ENCODE measurements at regions not wholly inside any gene's neighbourhood (a gene's known extent, or its start where the extent isn't known, plus 50 kb on each side); places are given as distances from the start of the nearest gene placed in this dataset.

- Histone ChIP-seq H3K9me1 (ENCODE audit: control insufficient read depth, insufficient read depth, low read length) (no peaks in the 10 kb centered on the region), H3K9me3 (replicated peaks; ENCODE audit: control insufficient read depth, insufficient read depth, low read depth, low read length) (0 out of 2 replicates have a peak, but pooled peaks cover 1% of the 10 kb centered on the region), H3K9ac (ENCODE audit: insufficient read depth in 1 of 2, low read depth in 2 of 2, low read length in 2 of 2) (no peak overlapping the region), H2AFZ (ENCODE audit: low read depth, low read length) (no peak overlapping the region), H3K27me3 (ENCODE audit: control insufficient read depth in 2 of 2, insufficient read depth in 2 of 2, low read length in 2 of 2) (no peaks in the 10 kb centered on the region), H3K79me2 (ENCODE audit: control insufficient read depth, insufficient read depth, low read length) (no peaks in the 10 kb centered on the region), H3K4me1 (replicated peaks in 1 of 2; ENCODE audit: control insufficient read depth in 2 of 2, insufficient read depth in 2 of 2, low read length in 2 of 2) (no peaks in the 10 kb centered on the region), H3K4me2 (ENCODE audit: insufficient read depth, low read length) (no peak overlapping the region), H4K20me1 (replicated peaks; ENCODE audit: control insufficient read depth, insufficient read depth, low read length) (no peaks in the 10 kb centered on the region), H3K4me3 (no peak overlapping the region), H3K36me3 (ENCODE audit: control insufficient read depth, insufficient read depth, low read length) (no peaks in the 10 kb centered on the region), H3K27ac (ENCODE audit: extremely low read depth, low read depth, low read length) (no peak overlapping the region)
- TF ChIP-seq TSC22D4 (tag; IDR thresholded peaks at IDR 0.05) (no peak), VEZF1 (CRISPR knock-in tag; IDR thresholded peaks at IDR 0.05) (no peak)
- intact Hi-C loops (cut with micrococcal nuclease) (no loop called here), in situ Hi-C loops (cut with MboI) (no loop called here)
- WGBS (ENCODE audit: insufficient coverage, low coverage, missing lambda C conversion rate): 0% methylated on average over 3 of the region's 3 CpGs
- CTCF ChIA-PET (ENCODE audit: low intra/inter-chr PET ratio): no interaction called here
- no peak for FAIRE-seq
- BruUV-seq (replicated peaks): no TSS peak
- DNase-seq (ENCODE audit: extremely low read depth in 1 of 4, low spot score in 3 of 4): no peak
- POLR2A ChIA-PET: interaction anchor here (0.8 kb wide), 1 partner anchor 24 kb away, joined by 3 read pairs; no protein-coding TSS in a partner anchor
- ATAC-seq: no peak
Observed at GRCh38 chr6:121559611-121560269, 124.3 kb downstream of the GJA1 start.

GRCh38 chr6:121560476-121560875 is 125.0 kb downstream of the GJA1 start:
- CTCF ChIA-PET (ENCODE audit: low intra/inter-chr PET ratio): no interaction called here

More at GRCh38 chr6:121560476-121560875, 125.0 kb downstream of the GJA1 start:
- FAIRE-seq: no peak
- DNase-seq (ENCODE audit: extremely low read depth in 1 of 4, low spot score in 3 of 4): no peak
- no peaks in the 10 kb centered on the region for H3K27me3 ChIP-seq (ENCODE audit: control insufficient read depth in 2 of 2, insufficient read depth in 2 of 2, low read length in 2 of 2)
- H3K27ac ChIP-seq (ENCODE audit: extremely low read depth, low read depth, low read length): no peak overlapping the region
- 0 out of 2 replicates have a peak, but pooled peaks cover 1% of the 10 kb centered on the region for H3K9me3 ChIP-seq (replicated peaks; ENCODE audit: control insufficient read depth, insufficient read depth, low read depth, low read length)
- no peaks in the 10 kb centered on the region for H4K20me1 ChIP-seq (replicated peaks; ENCODE audit: control insufficient read depth, insufficient read depth, low read length)
- TF ChIP-seq, protein P1, sequence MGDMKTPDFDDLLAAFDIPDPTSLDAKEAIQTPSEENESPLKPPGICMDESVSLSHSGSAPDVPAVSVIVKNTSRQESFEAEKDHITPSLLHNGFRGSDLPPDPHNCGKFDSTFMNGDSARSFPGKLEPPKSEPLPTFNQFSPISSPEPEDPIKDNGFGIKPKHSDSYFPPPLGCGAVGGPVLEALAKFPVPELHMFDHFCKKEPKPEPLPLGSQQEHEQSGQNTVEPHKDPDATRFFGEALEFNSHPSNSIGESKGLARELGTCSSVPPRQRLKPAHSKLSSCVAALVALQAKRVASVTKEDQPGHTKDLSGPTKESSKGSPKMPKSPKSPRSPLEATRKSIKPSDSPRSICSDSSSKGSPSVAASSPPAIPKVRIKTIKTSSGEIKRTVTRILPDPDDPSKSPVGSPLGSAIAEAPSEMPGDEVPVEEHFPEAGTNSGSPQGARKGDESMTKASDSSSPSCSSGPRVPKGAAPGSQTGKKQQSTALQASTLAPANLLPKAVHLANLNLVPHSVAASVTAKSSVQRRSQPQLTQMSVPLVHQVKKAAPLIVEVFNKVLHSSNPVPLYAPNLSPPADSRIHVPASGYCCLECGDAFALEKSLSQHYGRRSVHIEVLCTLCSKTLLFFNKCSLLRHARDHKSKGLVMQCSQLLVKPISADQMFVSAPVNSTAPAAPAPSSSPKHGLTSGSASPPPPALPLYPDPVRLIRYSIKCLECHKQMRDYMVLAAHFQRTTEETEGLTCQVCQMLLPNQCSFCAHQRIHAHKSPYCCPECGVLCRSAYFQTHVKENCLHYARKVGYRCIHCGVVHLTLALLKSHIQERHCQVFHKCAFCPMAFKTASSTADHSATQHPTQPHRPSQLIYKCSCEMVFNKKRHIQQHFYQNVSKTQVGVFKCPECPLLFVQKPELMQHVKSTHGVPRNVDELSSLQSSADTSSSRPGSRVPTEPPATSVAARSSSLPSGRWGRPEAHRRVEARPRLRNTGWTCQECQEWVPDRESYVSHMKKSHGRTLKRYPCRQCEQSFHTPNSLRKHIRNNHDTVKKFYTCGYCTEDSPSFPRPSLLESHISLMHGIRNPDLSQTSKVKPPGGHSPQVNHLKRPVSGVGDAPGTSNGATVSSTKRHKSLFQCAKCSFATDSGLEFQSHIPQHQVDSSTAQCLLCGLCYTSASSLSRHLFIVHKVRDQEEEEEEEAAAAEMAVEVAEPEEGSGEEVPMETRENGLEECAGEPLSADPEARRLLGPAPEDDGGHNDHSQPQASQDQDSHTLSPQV (IDR thresholded peaks at IDR 0.05): no peak
- H3K79me2 ChIP-seq (ENCODE audit: control insufficient read depth, insufficient read depth, low read length): no peaks in the 10 kb centered on the region
- no peak overlapping the region for H3K9ac ChIP-seq (ENCODE audit: insufficient read depth in 1 of 2, low read depth in 2 of 2, low read length in 2 of 2)
- in situ Hi-C loops (cut with MboI): no loop called here
- H3K4me3 ChIP-seq: no peak overlapping the region
- H2AFZ ChIP-seq (ENCODE audit: low read depth, low read length): no peak overlapping the region
- ATAC-seq: no peak
- intact Hi-C loops (cut with micrococcal nuclease): no loop called here
- H3K9me1 ChIP-seq (ENCODE audit: control insufficient read depth, insufficient read depth, low read length): no peaks in the 10 kb centered on the region
- no peaks in the 10 kb centered on the region for H3K36me3 ChIP-seq (ENCODE audit: control insufficient read depth, insufficient read depth, low read length)
- no peaks in the 10 kb centered on the region for H3K4me1 ChIP-seq (replicated peaks in 1 of 2; ENCODE audit: control insufficient read depth in 2 of 2, insufficient read depth in 2 of 2, low read length in 2 of 2)
- H3K4me2 ChIP-seq (ENCODE audit: insufficient read depth, low read length): no peak overlapping the region
- no TSS peak for BruUV-seq (replicated peaks)
- POLR2A ChIA-PET: interaction anchor here (0.8 kb wide), 1 partner anchor 25 kb away, joined by 3 read pairs; no protein-coding TSS in a partner anchor

Data from K562 (cell line).